Lung (tissue), 11 donors: ENCODE measurements at regions not wholly inside any gene's neighbourhood (a gene's known extent, or its start where the extent isn't known, plus 50 kb on each side); places are given as distances from the start of the nearest gene placed in this dataset.

ENCODE experiments used
- ATAC-seq: fragments of 200-7000 bp; cut with Tn5 transposase; one replicate; pipeline ENCODE4 v1.9.1; 2020; ENCODE audit warnings: moderate number of reproducible peaks; ENCODE audit not compliant: insufficient read depth, low FRiP score
- DNase-seq, 3 donors: peaks; one replicate each; pipeline ENCODE4 v3.0.0-alpha.2; 2013 to 2017
- H3K27ac ChIP-seq, 2 donors: one replicate each; pipeline ENCODE4 v1.5.1; 2013; ENCODE audit warnings: mild to moderate bottlenecking in 2 of 2, moderate library complexity in 2 of 2, control low read depth in 1 of 2, inconsistent platforms in 1 of 2, low read depth in 1 of 2, low read length in 1 of 2
- H3K27me3 ChIP-seq, 3 donors: one replicate each; pipeline ENCODE4 v1.5.1; 2013; ENCODE audit warnings: low read length in 2 of 3; ENCODE audit not compliant: control insufficient read depth in 3 of 3, insufficient read depth in 3 of 3
- H3K36me3 ChIP-seq, 4 donors: one replicate each; pipeline ENCODE4 v1.5.1; 2013; ENCODE audit warnings: low read length in 4 of 4, mild to moderate bottlenecking in 1 of 4, moderate library complexity in 1 of 4; ENCODE audit not compliant: control insufficient read depth in 4 of 4, insufficient read depth in 4 of 4
- H3K4me1 ChIP-seq, 5 donors: one replicate each; pipeline ENCODE4 v1.5.1; 2013; ENCODE audit warnings: low read length in 5 of 5, mild to moderate bottlenecking in 2 of 5, moderate library complexity in 1 of 5; ENCODE audit not compliant: control insufficient read depth in 5 of 5, insufficient read depth in 5 of 5
- H3K4me3 ChIP-seq: one replicate; pipeline ENCODE4 v1.5.1; 2013; ENCODE audit warnings: mild to moderate bottlenecking, control low read depth, moderate library complexity
- H3K9ac ChIP-seq, 2 donors: one replicate each; pipeline ENCODE4 v1.5.1; 2013; ENCODE audit warnings: low read length in 2 of 2, control low read depth in 1 of 2; ENCODE audit not compliant: insufficient read depth in 1 of 2
- H3K9me3 ChIP-seq, 4 donors: one replicate each; pipeline ENCODE4 v1.5.1; 2013; ENCODE audit warnings: low read length in 3 of 4, mild to moderate bottlenecking in 1 of 4, moderate library complexity in 1 of 4; ENCODE audit not compliant: control insufficient read depth in 4 of 4, insufficient read depth in 3 of 4
- CTCF ChIP-seq: IDR thresholded peaks from 2 replicates; pipeline ENCODE4 v1.5.1; 2012; ENCODE audit warnings: mild to moderate bottlenecking; ENCODE audit errors: control extremely low read depth, extremely low read depth
- WGBS, 2 donors: extraction: QIAGEN DNeasy Blood & Tissue Kit; methylation state at CpG; one replicate each; pipeline ENCODE4 v1.1.7; 2013; 5-methylcytosine and 5-hydroxymethylcytosine counted together
- donor health status: control.
- donor health status: control.
- donor health status: Bipolar disorder and iron deficiency.
- donor health status: healthy.
- donor health status: DM: yes; HTN: yes; CAD: no.

GRCh38 chr10:43960135-43960415 lies 311.4 kb upstream of the ZNF32 start:
- TF ChIP-seq CTCF, result no peak
- no peaks in the 10 kb centered on the region for H3K36me3 ChIP-seq
- no peak overlapping the region for H3K9ac ChIP-seq
- peaks cover 0 to 2% (median 0%) of the 10 kb centered on the region in 4 donors for H3K9me3 ChIP-seq
- WGBS, 2 donors, result 83 to 94% methylated on average over 2 of the region's 2 CpGs
- H3K27ac ChIP-seq, result no peak overlapping the region
- peaks cover 0 to 11% (median 0%) of the 10 kb centered on the region in 5 donors for H3K4me1 ChIP-seq
- no peak for ATAC-seq
- no peak overlapping the region for H3K4me3 ChIP-seq
- no peak for DNase-seq
- no peaks in the 10 kb centered on the region for H3K27me3 ChIP-seq

GRCh38 chr10:43959364-43960134 lies 310.9 kb upstream of the ZNF32 start:
- Histone ChIP-seq H3K9me3 (peaks cover 0 to 2% (median 0%) of the 10 kb centered on the region in 4 donors), H3K27ac (no peak overlapping the region), H3K36me3 (no peaks in the 10 kb centered on the region), H3K27me3 (no peaks in the 10 kb centered on the region), H3K4me3 (no peak overlapping the region), H3K9ac (no peak overlapping the region), H3K4me1 (peaks cover 0 to 11% (median 0%) of the 10 kb centered on the region in 5 donors)
- 81 to 90% methylated on average over 11 of the region's 11 CpGs for WGBS, 2 donors
- TF ChIP-seq CTCF, result no peak
- no peak for DNase-seq
- no peak for ATAC-seq

- Histone ChIP-seq H3K4me1 (peaks cover 0 to 11% (median 0%) of the 10 kb centered on the region in 5 donors), H3K9ac (no peak overlapping the region), H3K4me3 (no peak overlapping the region), H3K9me3 (peaks cover 0 to 2% (median 0%) of the 10 kb centered on the region in 4 donors), H3K36me3 (no peaks in the 10 kb centered on the region), H3K27ac (no peak overlapping the region), H3K27me3 (no peaks in the 10 kb centered on the region)
- no peak for ATAC-seq
- WGBS, 2 donors, result 93 to 94% methylated on average over 6 of the region's 6 CpGs
- no peak for TF ChIP-seq CTCF
- no peak for DNase-seq
Measured at GRCh38 chr10:43958964-43959363, 310.3 kb upstream of the ZNF32 start.

- DNase-seq (no peak), ATAC-seq (no peak)
- no peak overlapping the region for H3K4me3 ChIP-seq
- no peaks in the 10 kb centered on the region for H3K36me3 ChIP-seq
- H3K4me1 ChIP-seq, result peaks cover 0 to 9% (median 0%) of the 10 kb centered on the region in 5 donors
- TF ChIP-seq CTCF, result no peak
- 91 to 92% methylated on average over 6 of the region's 6 CpGs for WGBS, 2 donors
- no peaks in the 10 kb centered on the region for H3K27me3 ChIP-seq
- no peak overlapping the region for H3K27ac ChIP-seq
- no peak overlapping the region for H3K9ac ChIP-seq
- peaks cover 0 to 2% (median 0%) of the 10 kb centered on the region in 4 donors for H3K9me3 ChIP-seq
Measured at GRCh38 chr10:43958071-43958432, 309.4 kb upstream of the ZNF32 start.
